Mucosa of rectum (tissue), 2 donors: ENCODE measurements at regions not wholly inside any gene's neighbourhood (a gene's known extent, or its start where the extent isn't known, plus 50 kb on each side); places are given as distances from the start of the nearest gene placed in this dataset.

ENCODE experiments used
- H3K27ac ChIP-seq, 2 donors: one replicate each; pipeline ENCODE4 v1.7.0; 2013; ENCODE audit warnings: inconsistent platforms in 2 of 2, low read depth in 2 of 2, low read length in 2 of 2
- H3K27me3 ChIP-seq, 2 donors: one replicate each; pipeline ENCODE4 v1.7.0; 2013; ENCODE audit warnings: low read length in 2 of 2; ENCODE audit not compliant: control insufficient read depth in 2 of 2, insufficient read depth in 2 of 2
- H3K36me3 ChIP-seq, 2 donors: one replicate each; pipeline ENCODE4 v1.7.0; 2013; ENCODE audit warnings: low read length in 2 of 2; ENCODE audit not compliant: control insufficient read depth in 2 of 2, insufficient read depth in 2 of 2
- H3K4me1 ChIP-seq, 2 donors: one replicate each; pipeline ENCODE4 v1.7.0; 2013; ENCODE audit warnings: low read length in 2 of 2, mild to moderate bottlenecking in 1 of 2; ENCODE audit not compliant: control insufficient read depth in 2 of 2, insufficient read depth in 2 of 2
- H3K4me3 ChIP-seq, 2 donors: one replicate each; pipeline ENCODE4 v1.7.0; 2013; ENCODE audit warnings: low read length in 2 of 2
- H3K9ac ChIP-seq, 2 donors: one replicate each; pipeline ENCODE4 v1.7.0; 2013; ENCODE audit warnings: low read length in 2 of 2, low read depth in 1 of 2, mild to moderate bottlenecking in 1 of 2
- H3K9me3 ChIP-seq, 2 donors: one replicate each; pipeline ENCODE4 v1.7.0; 2013; ENCODE audit warnings: low read length in 2 of 2; ENCODE audit not compliant: control insufficient read depth in 2 of 2
- donor health status: healthy.
- donor health status: Normal muscosa, but diverticular disease.

GRCh38 chr2:236843161-236843968 lies 242.3 kb upstream of the COPS8 start:
- Histone ChIP-seq H3K9ac (no peak overlapping the region), H3K36me3 (no peaks in the 10 kb centered on the region), H3K9me3 (no peaks in the 10 kb centered on the region), H3K27me3 (no peaks in the 10 kb centered on the region), H3K4me1 (no peaks in the 10 kb centered on the region), H3K27ac (no peak overlapping the region), H3K4me3 (no peak overlapping the region)

GRCh38 chr2:236844711-236845110 lies 241.0 kb upstream of the COPS8 start:
- H3K27me3 ChIP-seq: no peaks in the 10 kb centered on the region
- no peaks in the 10 kb centered on the region for H3K4me1 ChIP-seq
- no peak overlapping the region for H3K27ac ChIP-seq

GRCh38 chr2:236847023-236847422 lies 238.7 kb upstream of the COPS8 start:
- Histone ChIP-seq H3K4me1 (no peaks in the 10 kb centered on the region), H3K9me3 (no peaks in the 10 kb centered on the region), H3K27ac (no peak overlapping the region), H3K36me3 (no peaks in the 10 kb centered on the region), H3K27me3 (no peaks in the 10 kb centered on the region), H3K4me3 (no peak overlapping the region), H3K9ac (no peak overlapping the region)

More at GRCh38 chr2:236844711-236845110, 241.0 kb upstream of the COPS8 start:
- no peaks in the 10 kb centered on the region for H3K9me3 ChIP-seq
- no peak overlapping the region for H3K4me3 ChIP-seq
- no peak overlapping the region for H3K9ac ChIP-seq
- H3K36me3 ChIP-seq: no peaks in the 10 kb centered on the region

DNA sequence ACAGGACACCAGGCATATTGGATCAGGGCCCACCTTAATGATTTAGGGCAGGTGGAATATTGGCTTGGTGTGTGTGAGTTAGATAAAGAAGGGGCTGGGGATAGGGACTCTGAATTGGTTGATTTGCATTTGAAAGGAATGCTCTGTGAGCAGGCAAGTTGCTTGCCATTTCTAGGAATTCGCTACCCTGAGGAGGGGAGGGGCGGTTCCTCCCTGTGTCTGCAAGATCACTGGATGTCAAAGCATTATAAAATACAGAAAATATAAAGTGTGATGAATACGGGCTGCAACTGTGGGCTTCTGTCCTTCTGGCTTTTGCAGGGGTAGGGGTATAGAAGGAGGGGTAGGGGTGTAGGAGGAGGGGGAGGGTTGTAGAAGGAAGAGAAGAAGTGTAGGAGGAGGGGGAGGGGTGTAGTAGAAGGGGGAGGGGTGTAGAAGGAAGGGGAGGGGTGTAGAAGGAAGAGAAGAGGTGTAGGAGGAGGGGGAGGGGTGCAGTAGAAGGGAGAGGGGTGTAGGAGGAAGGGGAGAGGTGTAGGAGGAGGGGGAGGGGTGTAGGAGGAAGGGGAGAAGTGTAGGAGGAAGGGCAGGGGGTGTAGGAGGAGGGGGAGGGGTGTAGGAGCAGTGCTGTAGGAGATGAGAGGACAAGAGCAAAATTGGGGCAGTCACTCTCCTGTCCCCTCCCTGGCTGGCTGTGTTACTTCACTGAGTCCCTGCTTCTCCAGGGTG lies 238.0 kb upstream of the COPS8 start:
- Histone ChIP-seq H3K9ac (no peak overlapping the region), H3K27ac (no peak overlapping the region), H3K27me3 (no peaks in the 10 kb centered on the region), H3K4me3 (no peak overlapping the region), H3K36me3 (no peaks in the 10 kb centered on the region), H3K9me3 (no peaks in the 10 kb centered on the region), H3K4me1 (no peaks in the 10 kb centered on the region)

GRCh38 chr2:236848501-236848900 lies 237.2 kb upstream of the COPS8 start:
- no peaks in the 10 kb centered on the region for H3K9me3 ChIP-seq
- H3K27ac ChIP-seq: no peak overlapping the region
- no peak overlapping the region for H3K4me3 ChIP-seq
- no peak overlapping the region for H3K9ac ChIP-seq
- H3K36me3 ChIP-seq: no peaks in the 10 kb centered on the region
- no peaks in the 10 kb centered on the region for H3K4me1 ChIP-seq
- H3K27me3 ChIP-seq: no peaks in the 10 kb centered on the region

GRCh38 chr2:236849508-236849907 lies 236.2 kb upstream of the COPS8 start:
- no peak overlapping the region for H3K4me3 ChIP-seq
- H3K9ac ChIP-seq: no peak overlapping the region
- H3K9me3 ChIP-seq: no peaks in the 10 kb centered on the region
- H3K36me3 ChIP-seq: no peaks in the 10 kb centered on the region
- H3K27ac ChIP-seq: no peak overlapping the region
- H3K4me1 ChIP-seq: no peaks in the 10 kb centered on the region
- H3K27me3 ChIP-seq: no peaks in the 10 kb centered on the region

GRCh38 chr2:236849940-236850339 lies 235.7 kb upstream of the COPS8 start:
- no peaks in the 10 kb centered on the region for H3K36me3 ChIP-seq
- no peaks in the 10 kb centered on the region for H3K27me3 ChIP-seq
- H3K4me3 ChIP-seq: no peak overlapping the region
- H3K27ac ChIP-seq: no peak overlapping the region
- no peaks in the 10 kb centered on the region for H3K9me3 ChIP-seq
- H3K4me1 ChIP-seq: no peaks in the 10 kb centered on the region
- no peak overlapping the region for H3K9ac ChIP-seq

DNA sequence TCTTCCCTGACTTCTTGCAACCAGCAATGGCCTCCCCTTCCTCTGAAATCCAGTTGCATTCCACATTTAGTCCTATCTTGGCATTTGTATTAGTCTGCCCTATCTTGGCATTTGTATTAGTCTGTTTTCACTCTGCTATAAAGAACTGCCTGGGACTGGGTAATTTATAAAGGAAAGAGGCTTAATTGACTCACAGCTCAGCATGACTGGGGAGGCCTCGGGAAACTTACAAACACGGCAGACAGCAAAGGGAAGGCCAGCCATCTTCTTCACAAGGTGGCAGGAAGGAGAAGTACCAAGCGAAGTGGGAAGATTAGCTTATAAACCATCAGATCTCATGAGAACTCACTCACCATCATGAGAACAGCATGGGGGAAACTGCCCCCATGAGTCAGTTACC lies 234.5 kb upstream of the COPS8 start:
- H3K4me3 ChIP-seq: no peak overlapping the region
- H3K4me1 ChIP-seq: no peaks in the 10 kb centered on the region
- no peaks in the 10 kb centered on the region for H3K27me3 ChIP-seq
- H3K9ac ChIP-seq: no peak overlapping the region
- no peaks in the 10 kb centered on the region for H3K9me3 ChIP-seq
- no peaks in the 10 kb centered on the region for H3K36me3 ChIP-seq
- H3K27ac ChIP-seq: no peak overlapping the region

DNA sequence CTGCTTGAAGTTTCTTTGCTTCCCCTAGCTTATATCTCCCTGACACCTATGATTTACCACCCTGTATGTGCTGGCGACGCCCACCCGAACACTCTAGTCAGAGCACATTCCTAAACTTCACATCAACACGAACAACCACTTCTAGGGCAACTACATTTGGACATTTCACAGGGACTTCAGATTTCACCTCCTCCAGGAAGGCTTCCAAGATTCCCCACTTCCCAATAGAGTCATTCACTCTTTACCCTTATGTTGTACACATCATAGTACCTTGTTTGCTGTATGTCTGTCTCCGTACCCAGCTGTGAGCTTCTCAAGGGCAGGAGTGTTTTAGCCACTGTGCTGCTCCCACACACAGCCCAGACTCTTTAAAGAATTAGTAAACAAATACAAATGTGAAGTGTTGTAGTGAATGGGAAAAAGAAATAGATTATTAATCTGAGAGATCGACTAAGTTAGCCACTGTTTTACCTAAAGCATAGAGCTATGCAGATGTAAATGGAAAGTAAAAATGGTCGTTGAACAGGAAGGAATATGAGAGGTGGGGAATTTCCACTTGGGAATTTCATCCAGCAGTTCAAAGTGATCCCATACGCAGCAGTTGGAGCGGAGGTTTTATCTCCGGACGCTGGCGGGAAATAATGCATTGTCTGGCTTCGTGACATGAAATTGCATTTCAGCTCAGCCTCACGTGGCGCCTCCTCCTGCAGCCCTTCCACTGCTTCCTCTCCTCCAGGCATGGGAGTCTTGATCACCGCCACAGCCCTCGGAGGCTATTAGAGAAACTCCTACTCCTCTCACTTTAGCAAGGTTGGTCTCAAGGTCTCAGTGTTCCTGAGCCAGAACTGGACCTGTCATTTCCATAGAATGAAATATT lies 233.4 kb upstream of the COPS8 start:
- Histone ChIP-seq H3K9me3 (no peaks in the 10 kb centered on the region), H3K27ac (no peak overlapping the region), H3K4me1 (no peaks in the 10 kb centered on the region), H3K36me3 (no peaks in the 10 kb centered on the region), H3K9ac (no peak overlapping the region), H3K27me3 (no peaks in the 10 kb centered on the region), H3K4me3 (no peak overlapping the region)

GRCh38 chr2:236852977-236853374 lies 232.7 kb upstream of the COPS8 start:
- Histone ChIP-seq H3K4me1 (no peaks in the 10 kb centered on the region), H3K27me3 (no peaks in the 10 kb centered on the region), H3K36me3 (no peaks in the 10 kb centered on the region), H3K9me3 (no peaks in the 10 kb centered on the region), H3K4me3 (no peak overlapping the region), H3K9ac (no peak overlapping the region), H3K27ac (no peak overlapping the region)
